Stomach (tissue), 8 donors: ENCODE measurements at regions not wholly inside any gene's neighbourhood (a gene's known extent, or its start where the extent isn't known, plus 50 kb on each side); places are given as distances from the start of the nearest gene placed in this dataset.

Experiments
- DNase-seq, 2 donors: peaks; one replicate each; pipeline versions ENCODE4 v3.0.0 to v3.0.0-alpha.2; 2013 to 2019
- H3K27ac ChIP-seq, 5 donors: fragments of 200-600 bp in 4 of 5; sonication (generic) in 4 of 5; one replicate each; pipeline ENCODE4 v1.5.1; 2013 to 2019; ENCODE audit warnings: mild to moderate bottlenecking in 1 of 5, moderate library complexity in 1 of 5
- H3K27me3 ChIP-seq, 3 donors: fragments of 200-600 bp; sonication (generic); one replicate each; pipeline ENCODE4 v1.5.1; 2017 to 2019; ENCODE audit warnings: mixed run types in 1 of 3
- H3K36me3 ChIP-seq, 4 donors: fragments of 200-600 bp; sonication (generic); 1 replicate in 3 of 4; 2 replicates in 1 of 4; pipeline ENCODE4 v1.5.1; 2016 to 2019
- H3K4me1 ChIP-seq, 4 donors: fragments of 200-600 bp; sonication (generic); one replicate each; pipeline ENCODE4 v1.5.1; 2016 to 2019
- H3K4me3 ChIP-seq, 4 donors: fragments of 200-600 bp; sonication (generic) in 3 of 4; one replicate each; pipeline ENCODE4 v1.5.1; 2016 to 2019; ENCODE audit warnings: mild to moderate bottlenecking in 1 of 4
- H3K9me3 ChIP-seq, 4 donors: fragments of 200-600 bp; sonication (generic); one replicate each; pipeline ENCODE4 v1.5.1; 2016 to 2019
- CTCF ChIP-seq, 7 experiments: fragments of 450-650 bp in 4 of 7; fragments of 200-600 bp in 3 of 7; sonication (generic) in 3 of 7; IDR thresholded peaks; one replicate each; pipeline ENCODE4 v1.5.1; 2016 to 2019; ENCODE audit warnings: antibody characterized with exemption in 7 of 7, control low read depth in 2 of 7, mild to moderate bottlenecking in 1 of 7
- EP300 ChIP-seq: sonication (generic); formaldehyde crosslinking; IDR thresholded peaks from one replicate; pipeline ENCODE4 v1.6.1; 2017; ENCODE audit warnings: antibody characterized with exemption
- POLR2A ChIP-seq, 4 donors: fragments of 450-650 bp; IDR thresholded peaks; one replicate each; pipeline ENCODE4 v1.6.1; 2016; ENCODE audit warnings: antibody characterized with exemption in 4 of 4, control low read depth in 2 of 4, mild to moderate bottlenecking in 1 of 4, moderate library complexity in 1 of 4
- POLR2AphosphoS5 ChIP-seq, 3 donors: sonication (generic); formaldehyde crosslinking; IDR thresholded peaks; one replicate each; pipeline ENCODE4 v1.6.1; 2016; ENCODE audit warnings: antibody characterized with exemption in 3 of 3
- WGBS, 5 donors: extraction: QIAGEN DNeasy Blood & Tissue Kit in 3 of 5; methylation state at CpG; one replicate each; pipeline versions ENCODE4 v1.1.5 to v1.1.7; 2013 to 2018; 5-methylcytosine and 5-hydroxymethylcytosine counted together
- intact Hi-C: fragments of 100-400 bp; cut with DNase I; formaldehyde crosslinking; loops from one replicate; pipeline ENCODE4 v1.15.1; 2023; ENCODE audit warnings: low total_unique reads
- donor health status: healthy with polysubstance abuse.
- donor health status: Bipolar disorder and iron deficiency.
- donor health status: healthy.

DNA sequence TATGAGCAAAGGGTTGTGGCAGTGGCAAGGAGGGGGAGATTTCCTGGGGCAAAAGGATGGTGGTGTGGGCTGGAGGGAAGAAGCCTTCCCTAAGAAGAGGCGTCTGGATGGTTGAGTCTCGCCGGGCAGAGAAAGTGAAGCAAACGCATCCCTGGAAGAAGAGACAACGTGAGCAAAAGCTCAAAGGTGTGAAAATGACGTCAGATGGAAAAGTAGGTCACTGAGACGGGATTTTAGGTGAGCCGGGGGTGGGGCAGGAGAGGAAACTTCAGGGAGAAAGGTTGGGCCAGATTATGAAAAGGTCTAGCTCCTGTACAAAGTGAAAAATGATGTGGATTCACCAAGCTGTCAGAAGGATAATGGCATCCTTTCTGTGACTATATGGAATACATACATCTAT lies 95.3 kb upstream of the KCNE2 start:
- TF ChIP-seq EP300 = no peak
- TF ChIP-seq CTCF (IDR thresholded peaks at IDR 0.05) = no peak
- no peak for TF ChIP-seq POLR2AphosphoS5 (IDR thresholded peaks at IDR 0.05)
- no peak for TF ChIP-seq POLR2A (IDR thresholded peaks at IDR 0.05)
- WGBS, 5 donors = 83 to 91% (median 85%) methylated on average over 8 of the region's 8 CpGs
- Histone ChIP-seq H3K4me3 (no peak overlapping the region), H3K27me3 (no peaks in the 10 kb centered on the region), H3K27ac (no peak overlapping the region), H3K9me3 (no peaks in the 10 kb centered on the region), H3K4me1 (no peaks in the 10 kb centered on the region), H3K36me3 (no peaks in the 10 kb centered on the region)
- DNase-seq = no peak
- intact Hi-C loops = no loop called here

DNA sequence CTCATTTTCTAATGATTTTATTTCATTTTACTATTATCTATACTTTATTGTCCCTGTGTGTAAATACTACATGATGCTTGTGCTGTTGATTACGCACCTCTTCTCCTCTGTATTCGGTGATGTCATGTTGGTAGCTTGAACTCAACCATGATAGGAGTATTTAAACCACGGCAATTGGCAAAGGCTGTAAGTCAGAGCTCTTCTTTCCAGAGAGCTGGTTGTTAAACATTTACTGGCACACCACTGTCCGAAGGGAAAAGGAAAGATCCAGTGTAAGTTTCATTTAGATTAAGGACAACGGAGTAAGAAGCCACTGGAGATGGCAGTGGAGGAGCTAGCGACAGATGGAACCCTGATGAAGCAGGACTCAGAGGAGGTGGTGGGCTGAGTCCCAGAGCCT lies 93.4 kb upstream of the KCNE2 start:
- intact Hi-C loops = no loop called here
- Histone ChIP-seq H3K9me3 (no peaks in the 10 kb centered on the region), H3K27me3 (no peaks in the 10 kb centered on the region), H3K4me1 (no peaks in the 10 kb centered on the region), H3K27ac (no peak overlapping the region), H3K36me3 (no peaks in the 10 kb centered on the region), H3K4me3 (no peak overlapping the region)
- no peak for TF ChIP-seq POLR2A (IDR thresholded peaks at IDR 0.05)
- TF ChIP-seq EP300 = no peak
- TF ChIP-seq CTCF (IDR thresholded peaks at IDR 0.05) = no peak
- no peak for TF ChIP-seq POLR2AphosphoS5 (IDR thresholded peaks at IDR 0.05)
- DNase-seq = no peak
- 86 to 90% (median 89%) methylated on average over 6 of the region's 6 CpGs for WGBS, 5 donors

DNA sequence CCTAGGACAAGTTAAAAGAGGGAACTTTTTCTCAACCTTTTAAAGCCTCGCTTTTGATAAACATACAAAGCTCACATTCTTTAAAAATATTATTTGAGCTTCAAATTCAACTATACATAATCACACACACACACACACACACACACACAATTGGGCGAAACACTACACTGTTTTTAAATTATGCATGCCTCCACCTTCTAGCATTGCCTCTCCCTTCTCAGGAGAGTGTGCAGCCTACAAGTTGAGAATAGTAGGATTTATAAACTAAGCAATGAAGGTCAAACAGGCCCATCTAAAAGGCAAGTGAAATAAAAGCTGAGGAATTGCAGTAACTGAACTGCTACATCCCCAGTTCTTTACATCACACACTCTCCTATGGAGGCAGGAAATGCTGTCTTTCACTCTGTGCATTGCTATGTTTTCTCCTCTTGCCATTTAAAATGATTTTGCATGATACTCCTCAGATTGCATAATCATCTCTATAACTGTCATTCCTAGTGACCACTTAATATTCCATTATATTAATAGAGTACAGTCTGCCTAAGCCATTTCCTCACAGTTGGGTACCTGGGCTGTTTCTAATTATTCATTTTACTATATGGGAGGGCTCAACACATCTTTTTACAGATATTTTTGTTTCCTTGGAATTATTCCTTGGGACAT lies 92.5 kb upstream of the KCNE2 start:
- H3K4me1 ChIP-seq = no peaks in the 10 kb centered on the region
- no peaks in the 10 kb centered on the region for H3K9me3 ChIP-seq
- H3K27me3 ChIP-seq = no peaks in the 10 kb centered on the region
- intact Hi-C loops = no loop called here
- no peaks in the 10 kb centered on the region for H3K36me3 ChIP-seq
- 83 to 95% (median 92%) methylated on average over 2 of the region's 2 CpGs for WGBS, 5 donors
- DNase-seq = no peak
- TF ChIP-seq POLR2A (IDR thresholded peaks at IDR 0.05) = no peak
- no peak for TF ChIP-seq EP300
- no peak for TF ChIP-seq CTCF (IDR thresholded peaks at IDR 0.05)
- TF ChIP-seq POLR2AphosphoS5 (IDR thresholded peaks at IDR 0.05) = no peak
- no peak overlapping the region for H3K4me3 ChIP-seq
- H3K27ac ChIP-seq = no peak overlapping the region

DNA sequence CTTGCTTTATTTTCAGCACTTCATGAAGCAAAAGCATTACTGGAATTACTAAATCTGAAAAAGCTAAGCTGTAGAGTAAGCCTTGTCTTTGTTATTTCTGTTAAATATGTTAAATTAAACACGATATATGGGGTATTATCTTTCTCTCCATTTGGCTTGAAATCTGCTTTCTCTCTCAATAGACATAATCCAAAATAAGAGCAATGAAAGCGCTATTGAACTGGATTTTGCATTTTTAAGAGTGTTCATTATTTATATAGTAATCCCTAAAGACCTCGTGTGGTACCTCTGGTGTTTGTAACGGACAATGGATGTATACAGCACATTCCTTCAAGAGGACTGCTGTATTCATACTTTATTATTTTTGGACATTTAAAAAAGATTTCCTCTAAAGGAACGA lies 91.5 kb upstream of the KCNE2 start:
- no peak for DNase-seq
- TF ChIP-seq POLR2AphosphoS5 (IDR thresholded peaks at IDR 0.05) (no peak), CTCF (IDR thresholded peaks at IDR 0.05) (no peak)
- Histone ChIP-seq H3K27ac (no peak overlapping the region), H3K4me3 (no peak overlapping the region), H3K9me3 (no peaks in the 10 kb centered on the region), H3K36me3 (no peaks in the 10 kb centered on the region), H3K4me1 (no peaks in the 10 kb centered on the region), H3K27me3 (no peaks in the 10 kb centered on the region)
- WGBS, 5 donors = 73 to 86% (median 83%) methylated on average over 5 of the region's 5 CpGs
- intact Hi-C loops = no loop called here
